Omental fat pad (tissue), 3 donors: ENCODE measurements at regions not wholly inside any gene's neighbourhood (a gene's known extent, or its start where the extent isn't known, plus 50 kb on each side); places are given as distances from the start of the nearest gene placed in this dataset.

ENCODE experiments used
- ATAC-seq: fragments of 150-250 bp; one replicate; pipeline ENCODE4 v1.9.1; 2016; ENCODE audit warnings: mild to moderate bottlenecking, moderate library complexity; ENCODE audit not compliant: low FRiP score
- DNase-seq: peaks from one replicate; pipeline ENCODE4 v3.0.0-alpha.2; 2019; ENCODE audit warnings: low spot score
- TF ChIP-seq, protein P1 (sequence below), 3 donors: fragments of 450-650 bp; IDR thresholded peaks; one replicate each; pipeline ENCODE4 v1.5.1; 2016 to 2017; ENCODE audit warnings: antibody characterized with exemption in 3 of 3, mild to moderate bottlenecking in 3 of 3, moderate library complexity in 2 of 3

GRCh38 chr5:39717176-39717897 is 292.6 kb upstream of the DAB2 start:
- TF ChIP-seq, protein P1, sequence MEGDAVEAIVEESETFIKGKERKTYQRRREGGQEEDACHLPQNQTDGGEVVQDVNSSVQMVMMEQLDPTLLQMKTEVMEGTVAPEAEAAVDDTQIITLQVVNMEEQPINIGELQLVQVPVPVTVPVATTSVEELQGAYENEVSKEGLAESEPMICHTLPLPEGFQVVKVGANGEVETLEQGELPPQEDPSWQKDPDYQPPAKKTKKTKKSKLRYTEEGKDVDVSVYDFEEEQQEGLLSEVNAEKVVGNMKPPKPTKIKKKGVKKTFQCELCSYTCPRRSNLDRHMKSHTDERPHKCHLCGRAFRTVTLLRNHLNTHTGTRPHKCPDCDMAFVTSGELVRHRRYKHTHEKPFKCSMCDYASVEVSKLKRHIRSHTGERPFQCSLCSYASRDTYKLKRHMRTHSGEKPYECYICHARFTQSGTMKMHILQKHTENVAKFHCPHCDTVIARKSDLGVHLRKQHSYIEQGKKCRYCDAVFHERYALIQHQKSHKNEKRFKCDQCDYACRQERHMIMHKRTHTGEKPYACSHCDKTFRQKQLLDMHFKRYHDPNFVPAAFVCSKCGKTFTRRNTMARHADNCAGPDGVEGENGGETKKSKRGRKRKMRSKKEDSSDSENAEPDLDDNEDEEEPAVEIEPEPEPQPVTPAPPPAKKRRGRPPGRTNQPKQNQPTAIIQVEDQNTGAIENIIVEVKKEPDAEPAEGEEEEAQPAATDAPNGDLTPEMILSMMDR (IDR thresholded peaks at IDR 0.05) = no peak
- DNase-seq = no peak
- ATAC-seq = no peak

GRCh38 chr5:39716532-39717028 is 291.8 kb upstream of the DAB2 start:
- ATAC-seq (no peak), DNase-seq (no peak)
- TF ChIP-seq, protein P1 (IDR thresholded peaks at IDR 0.05) = no peak

DNA sequence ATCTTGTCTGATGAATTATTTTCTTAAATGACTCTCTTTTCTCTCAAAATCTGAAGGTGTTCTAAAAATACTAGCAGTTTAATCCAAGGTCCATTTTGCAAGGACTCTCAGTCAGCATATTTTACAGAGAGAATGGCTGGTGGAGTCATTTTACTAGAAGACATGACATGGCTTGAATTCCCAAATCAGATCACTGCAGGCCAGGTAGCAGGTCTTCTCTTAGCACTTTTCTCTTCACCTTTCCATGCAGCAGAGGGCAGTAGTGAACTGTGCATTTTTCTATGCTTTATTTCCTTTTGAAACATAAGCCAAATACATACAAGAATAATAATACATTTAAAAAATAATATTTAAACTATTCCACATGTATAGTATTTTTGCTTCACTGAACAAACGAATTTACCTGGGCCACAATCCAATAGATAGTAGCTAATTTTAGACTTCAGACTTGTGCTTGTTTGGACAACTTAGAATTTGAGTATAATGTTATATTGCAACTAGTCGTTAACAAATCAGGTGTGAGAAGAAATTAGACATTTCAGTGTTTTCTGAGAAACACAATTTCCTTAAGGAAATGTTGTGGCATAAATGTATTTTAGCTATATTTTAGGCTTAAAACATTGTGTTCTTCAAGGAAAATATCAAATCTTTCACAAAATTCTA is 289.4 kb upstream of the DAB2 start:
- DNase-seq = no peak
- TF ChIP-seq, protein P1 (IDR thresholded peaks at IDR 0.05) = no peak
- ATAC-seq = peak; percentile 82

DNA sequence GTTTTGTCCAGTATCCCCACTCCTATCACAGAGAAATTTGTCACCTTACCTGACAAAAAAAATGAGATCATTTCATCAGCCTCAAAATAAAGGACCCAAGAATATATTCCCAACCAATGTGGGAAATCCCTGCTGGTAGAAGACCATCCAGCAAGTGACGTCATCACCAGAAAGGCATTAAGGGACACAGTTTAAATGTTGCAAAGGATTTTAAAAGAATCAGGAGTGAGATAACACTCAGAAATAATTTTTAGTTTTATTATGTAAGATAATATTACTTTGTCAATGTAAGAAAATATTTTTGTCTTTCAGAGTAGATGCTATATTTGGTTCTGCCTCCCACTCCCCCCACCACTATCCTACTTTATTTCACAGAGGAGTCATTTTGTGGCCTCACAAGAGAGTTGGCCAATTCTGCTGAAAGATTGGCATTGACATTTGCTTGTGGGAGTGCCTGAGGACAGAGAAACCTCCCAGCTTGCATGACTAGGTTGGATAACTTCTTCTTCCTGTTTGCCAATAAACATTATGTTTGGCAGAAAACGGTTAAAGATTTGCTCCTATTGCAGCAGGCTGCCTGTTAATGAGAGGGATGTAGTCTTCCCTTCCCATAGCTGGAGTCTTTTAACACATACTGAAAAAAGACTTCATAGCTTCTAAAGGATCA is 288.6 kb upstream of the DAB2 start:
- no peak for DNase-seq
- ATAC-seq = peak; percentile 76
- TF ChIP-seq, protein P1 (IDR thresholded peaks at IDR 0.05) = no peak

DNA sequence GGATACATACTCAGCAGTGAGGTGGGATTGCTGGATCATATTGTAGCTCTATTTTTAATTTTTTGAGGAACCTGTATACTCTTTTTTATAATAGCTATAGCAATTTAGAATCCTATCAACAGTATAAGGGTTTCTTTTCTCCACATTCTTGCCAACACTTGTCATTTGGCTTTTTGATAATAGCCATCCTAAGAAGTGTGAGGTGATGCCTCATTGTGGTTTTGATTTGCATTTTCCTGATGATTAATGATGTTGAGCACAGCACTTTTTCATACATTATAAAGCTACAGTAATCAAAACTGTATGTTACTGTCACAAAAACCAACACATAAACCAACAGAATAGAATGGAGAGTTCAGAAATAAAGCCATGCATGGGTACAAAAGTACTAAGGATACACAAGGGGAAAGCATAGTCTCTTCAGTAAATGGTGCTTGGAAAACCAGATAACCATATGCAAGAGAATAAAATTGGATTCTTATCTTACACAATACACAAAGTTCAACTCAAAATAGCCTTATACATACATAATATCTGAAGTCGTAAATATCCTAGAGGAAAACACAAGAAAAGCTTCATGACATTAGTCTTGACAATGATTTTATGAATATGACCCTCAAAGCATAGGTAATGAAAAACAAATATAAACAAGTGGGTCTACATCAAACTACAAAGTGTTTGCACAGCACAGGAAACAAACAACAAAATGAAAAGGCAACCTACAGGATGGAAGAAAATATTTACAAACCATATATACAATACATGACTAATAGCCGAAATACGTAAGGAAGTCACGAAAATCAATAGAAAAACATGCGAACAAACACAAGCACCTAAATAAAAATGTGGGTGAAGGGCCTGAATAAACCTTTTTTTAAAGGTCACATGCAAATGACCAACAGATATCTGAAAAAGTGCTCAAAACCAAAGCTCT is 287.8 kb upstream of the DAB2 start:
- TF ChIP-seq, protein P1 (IDR thresholded peaks at IDR 0.05) = no peak
- ATAC-seq (no peak), DNase-seq (no peak)

- no peak for DNase-seq
- no peak for ATAC-seq
- TF ChIP-seq, protein P1 (IDR thresholded peaks at IDR 0.05) = no peak
Observed at GRCh38 chr5:39711821-39712220, 287.0 kb upstream of the DAB2 start.
